ENCODE measurements at regions not wholly inside any gene's neighbourhood (a gene's known extent, or its start where the extent isn't known, plus 50 kb on each side); places are given as distances from the start of the nearest gene placed in this dataset.

GRCh38 chr4:46444318-46445000, 54.5 kb upstream of the GABRA2 start:
- TF ChIP-seq CTCF (IDR thresholded peaks at IDR 0.05) (no peak), EP300 (IDR thresholded peaks at IDR 0.05; ENCODE audit: low read depth) (no peak), POLR2AphosphoS5 (IDR thresholded peaks at IDR 0.05) (no peak)
